T-helper 17 cell (primary cell): ENCODE measurements at regions not wholly inside any gene's neighbourhood (a gene's known extent, or its start where the extent isn't known, plus 50 kb on each side); places are given as distances from the start of the nearest gene placed in this dataset.
"Not testable (repeated sequence)": the region's sequence is repeated elsewhere in the genome, so short reads cannot be mapped to it uniquely, and the experiment has no call there.

ENCODE experiments used
- ATAC-seq: fragments of 150-1000 bp; cut with Tn5 transposase; 2 replicates; pipeline ENCODE4 v1.10.0; 2021; ENCODE audit warnings: mild to moderate bottlenecking, moderate library complexity
- DNase-seq, 3 donors: peaks; one replicate each; pipeline versions ENCODE4 v3.0.0 to v3.0.0-alpha.2; 2020 to 2021
- H3K9me3 ChIP-seq: one replicate; pipeline ENCODE4 v1.7.0; 2013; ENCODE audit warnings: low read length, mild to moderate bottlenecking; ENCODE audit not compliant: control insufficient read depth, poor library complexity, severe bottlenecking
- H3K27ac Mint-ChIP-seq: one replicate; pipeline ENCODE4 v1.8.0; 2022; ENCODE audit warnings: mild to moderate bottlenecking, moderate library complexity, mixed read lengths
- H3K27me3 Mint-ChIP-seq: one replicate; pipeline ENCODE4 v1.8.0; 2022; ENCODE audit warnings: mixed read lengths
- H3K36me3 Mint-ChIP-seq: one replicate; pipeline ENCODE4 v1.8.0; 2022; ENCODE audit warnings: low read depth, mixed read lengths
- H3K4me1 Mint-ChIP-seq: one replicate; pipeline ENCODE4 v1.8.0; 2022; ENCODE audit warnings: mild to moderate bottlenecking, mixed read lengths
- H3K4me3 Mint-ChIP-seq: one replicate; pipeline ENCODE4 v1.8.0; 2022; ENCODE audit warnings: mild to moderate bottlenecking, moderate library complexity, mixed read lengths

GRCh38 chr1:87426463-87427249, 98.0 kb downstream of the LMO4 start:
- no peak overlapping the region for H3K27ac Mint-ChIP-seq
- DNase-seq (no peak), ATAC-seq (no peak)
- no peak overlapping the region for H3K4me3 Mint-ChIP-seq
- no peaks in the 10 kb centered on the region for H3K4me1 Mint-ChIP-seq
- H3K36me3 Mint-ChIP-seq: no peaks in the 10 kb centered on the region
- no peaks in the 10 kb centered on the region for H3K9me3 ChIP-seq
- peaks cover 13% of the 10 kb centered on the region for H3K27me3 Mint-ChIP-seq

GRCh38 chr1:87428367-87428766, 99.7 kb downstream of the LMO4 start:
- no peaks in the 10 kb centered on the region for H3K36me3 Mint-ChIP-seq
- H3K4me1 Mint-ChIP-seq: no peaks in the 10 kb centered on the region
- peaks cover 19% of the 10 kb centered on the region for H3K27me3 Mint-ChIP-seq
- DNase-seq (no peak), ATAC-seq (no peak)
- H3K4me3 Mint-ChIP-seq: no peak overlapping the region
- H3K27ac Mint-ChIP-seq: no peak overlapping the region
- H3K9me3 ChIP-seq: no peaks in the 10 kb centered on the region

GRCh38 chr1:87428883-87429282, 100.2 kb downstream of the LMO4 start:
- Mint-ChIP-seq H3K36me3 (no peaks in the 10 kb centered on the region), H3K4me3 (no peak overlapping the region), H3K27me3 (peaks cover 19% of the 10 kb centered on the region), H3K4me1 (no peaks in the 10 kb centered on the region), H3K27ac (no peak overlapping the region)
- DNase-seq (no peak), ATAC-seq (no peak)
- no peaks in the 10 kb centered on the region for H3K9me3 ChIP-seq

GRCh38 chr1:87432685-87433084, 104.0 kb downstream of the LMO4 start:
- DNase-seq (no peak), ATAC-seq (no peak)
- H3K36me3 Mint-ChIP-seq: no peaks in the 10 kb centered on the region
- H3K27me3 Mint-ChIP-seq: peaks cover 19% of the 10 kb centered on the region
- H3K4me3 Mint-ChIP-seq: no peak overlapping the region
- peaks cover 4% of the 10 kb centered on the region for H3K4me1 Mint-ChIP-seq
- no peaks in the 10 kb centered on the region for H3K9me3 ChIP-seq
- no peak overlapping the region for H3K27ac Mint-ChIP-seq

GRCh38 chr1:87433101-87433500, 104.4 kb downstream of the LMO4 start:
- not testable (repeated sequence) for DNase-seq, H3K4me3 Mint-ChIP-seq, ATAC-seq, H3K27ac Mint-ChIP-seq, H3K36me3 Mint-ChIP-seq, H3K4me1 Mint-ChIP-seq, H3K9me3 ChIP-seq
- peaks cover 19% of the 10 kb centered on the region for H3K27me3 Mint-ChIP-seq

GRCh38 chr1:87435484-87435883, 106.8 kb downstream of the LMO4 start:
- peaks cover 17% of the 10 kb centered on the region for H3K27me3 Mint-ChIP-seq
- H3K9me3 ChIP-seq: no peaks in the 10 kb centered on the region
- no peak overlapping the region for H3K4me3 Mint-ChIP-seq
- no peaks in the 10 kb centered on the region for H3K36me3 Mint-ChIP-seq
- ATAC-seq (peak; percentile 41), DNase-seq (no peak)
- H3K27ac Mint-ChIP-seq: no peak overlapping the region
- peaks cover 4% of the 10 kb centered on the region for H3K4me1 Mint-ChIP-seq

GRCh38 chr1:87436115-87436514, 107.4 kb downstream of the LMO4 start:
- H3K27me3 Mint-ChIP-seq: peaks cover 11% of the 10 kb centered on the region
- not testable (repeated sequence) for H3K4me1 Mint-ChIP-seq, H3K36me3 Mint-ChIP-seq, H3K27ac Mint-ChIP-seq, ATAC-seq, H3K9me3 ChIP-seq, H3K4me3 Mint-ChIP-seq, DNase-seq

GRCh38 chr1:87436534-87436933, 107.9 kb downstream of the LMO4 start:
- no peak for DNase-seq
- peaks cover 10% of the 10 kb centered on the region for H3K27me3 Mint-ChIP-seq
- H3K4me3 Mint-ChIP-seq: no peak overlapping the region
- no peak for ATAC-seq
- H3K4me1 Mint-ChIP-seq: peaks cover 4% of the 10 kb centered on the region
- H3K36me3 Mint-ChIP-seq: no peaks in the 10 kb centered on the region
- no peak overlapping the region for H3K27ac Mint-ChIP-seq
- no peaks in the 10 kb centered on the region for H3K9me3 ChIP-seq

- no peak for ATAC-seq
- H3K4me1 Mint-ChIP-seq: peaks cover 4% of the 10 kb centered on the region
- DNase-seq: no peak
- peaks cover 4% of the 10 kb centered on the region for H3K27me3 Mint-ChIP-seq
- no peak overlapping the region for H3K4me3 Mint-ChIP-seq
- no peaks in the 10 kb centered on the region for H3K36me3 Mint-ChIP-seq
- no peaks in the 10 kb centered on the region for H3K9me3 ChIP-seq
- H3K27ac Mint-ChIP-seq: no peak overlapping the region
Measured at GRCh38 chr1:87437663-87438295, 109.1 kb downstream of the LMO4 start.

- no peak overlapping the region for H3K4me3 Mint-ChIP-seq
- DNase-seq: no peak
- H3K36me3 Mint-ChIP-seq: no peaks in the 10 kb centered on the region
- H3K9me3 ChIP-seq: no peaks in the 10 kb centered on the region
- no peak overlapping the region for H3K27ac Mint-ChIP-seq
- ATAC-seq: no peak
- H3K4me1 Mint-ChIP-seq: peaks cover 4% of the 10 kb centered on the region
- H3K27me3 Mint-ChIP-seq: peaks cover 4% of the 10 kb centered on the region
Measured at GRCh38 chr1:87439821-87440220, 111.1 kb downstream of the LMO4 start.

- H3K27ac Mint-ChIP-seq: peak overlapping the region; percentile 88
- peak overlapping the region; percentile 73 for H3K4me3 Mint-ChIP-seq
- peaks cover 23% of the 10 kb centered on the region for H3K4me1 Mint-ChIP-seq
- H3K9me3 ChIP-seq: no peaks in the 10 kb centered on the region
- H3K36me3 Mint-ChIP-seq: no peaks in the 10 kb centered on the region
- DNase-seq: peak in 1 of 3 donors; percentile 10
- ATAC-seq: peak; percentile 74
- H3K27me3 Mint-ChIP-seq: no peaks in the 10 kb centered on the region
Measured at GRCh38 chr1:87449348-87449963, 120.8 kb downstream of the LMO4 start.

GRCh38 chr1:87450136-87450535, 121.5 kb downstream of the LMO4 start:
- no peaks in the 10 kb centered on the region for H3K9me3 ChIP-seq
- peak overlapping the region; percentile 88 for H3K27ac Mint-ChIP-seq
- peak overlapping the region; percentile 73 for H3K4me3 Mint-ChIP-seq
- ATAC-seq (peak; percentile 23), DNase-seq (no peak)
- H3K36me3 Mint-ChIP-seq: no peaks in the 10 kb centered on the region
- H3K4me1 Mint-ChIP-seq: peaks cover 23% of the 10 kb centered on the region
- no peaks in the 10 kb centered on the region for H3K27me3 Mint-ChIP-seq

- Mint-ChIP-seq H3K4me1 (peaks cover 23% of the 10 kb centered on the region), H3K36me3 (no peaks in the 10 kb centered on the region), H3K4me3 (peak overlapping the region; percentile 73), H3K27me3 (no peaks in the 10 kb centered on the region), H3K27ac (peak overlapping the region; percentile 88)
- peak; percentile 55 for ATAC-seq
- no peaks in the 10 kb centered on the region for H3K9me3 ChIP-seq
- DNase-seq: peak in 2 of 3 donors; percentile 11 to 32
Measured at GRCh38 chr1:87450615-87451209, 122.0 kb downstream of the LMO4 start.
